GM12864 (cell line): ENCODE measurements at regions not wholly inside any gene's neighbourhood (a gene's known extent, or its start where the extent isn't known, plus 50 kb on each side); places are given as distances from the start of the nearest gene placed in this dataset.

ENCODE experiments used
- DNase-seq: peaks from one replicate; pipeline ENCODE4 v3.0.0-alpha.2; 2011; ENCODE audit warnings: low read depth
- H3K4me3 ChIP-seq: 2 replicates; pipeline ENCODE4 v1.5.1; 2011; ENCODE audit warnings: mild to moderate bottlenecking, low read depth, low read length, control low read depth
- CTCF ChIP-seq: IDR thresholded peaks from 2 replicates; pipeline ENCODE4 v1.5.1; 2011; ENCODE audit warnings: low read depth, mild to moderate bottlenecking, moderate library complexity, low read length, control low read depth, inconsistent platforms; ENCODE audit errors: missing control alignments

- no peak for TF ChIP-seq CTCF
- DNase-seq: no peak
- H3K4me3 ChIP-seq: no peak overlapping the region
These were observed 185.2 kb upstream of the ID2 start for GRCh38 chr2:8496617-8497016.

- no peak for DNase-seq
- H3K4me3 ChIP-seq: no peak overlapping the region
- no peak for TF ChIP-seq CTCF
These were observed 182.9 kb upstream of the ID2 start for GRCh38 chr2:8498994-8499393.

- DNase-seq: no peak
- TF ChIP-seq CTCF: no peak
- H3K4me3 ChIP-seq: no peak overlapping the region
These were observed 181.5 kb upstream of the ID2 start for GRCh38 chr2:8500124-8501054.

GRCh38 chr2:8501061-8501720 is 180.7 kb upstream of the ID2 start:
- no peak overlapping the region for H3K4me3 ChIP-seq
- DNase-seq: no peak
- no peak for TF ChIP-seq CTCF

GRCh38 chr2:8502316-8502715 is 179.5 kb upstream of the ID2 start:
- DNase-seq: no peak
- no peak for TF ChIP-seq CTCF
- H3K4me3 ChIP-seq: no peak overlapping the region

GRCh38 chr2:8505311-8505920 is 176.4 kb upstream of the ID2 start:
- H3K4me3 ChIP-seq: no peak overlapping the region
- no peak for DNase-seq
- no peak for TF ChIP-seq CTCF
